ENCODE measurements at regions not wholly inside any gene's neighbourhood (a gene's known extent, or its start where the extent isn't known, plus 50 kb on each side); places are given as distances from the start of the nearest gene placed in this dataset.

DNA sequence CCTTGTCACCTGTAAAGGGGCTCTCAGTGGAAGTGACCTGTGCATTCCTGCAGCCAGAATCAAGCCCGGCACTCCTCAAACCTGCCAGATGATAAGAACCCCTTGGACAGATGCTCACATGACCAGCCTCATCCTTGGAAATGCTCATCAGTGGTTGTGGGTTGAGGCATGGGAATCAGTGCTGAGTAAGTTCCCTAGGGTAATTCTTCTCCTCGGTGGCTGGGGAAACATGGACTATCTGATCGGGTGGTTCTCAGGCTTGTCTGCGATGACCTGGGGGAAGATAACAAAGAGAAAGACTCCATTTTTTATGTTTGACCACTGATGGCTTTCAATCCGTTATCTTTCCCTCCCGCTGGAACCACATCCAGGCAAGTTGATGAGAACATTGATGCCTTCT lies 84.0 kb downstream of the SPP2 start:
- Mint-ChIP-seq H3K4me1 (peaks cover 32% of the 10 kb centered on the region), H3K9me3 (no peaks in the 10 kb centered on the region), H3K36me3 (no peaks in the 10 kb centered on the region), H3K4me3 (no peak overlapping the region), H3K27me3 (no peaks in the 10 kb centered on the region), H3K27ac (no peak overlapping the region)

DNA sequence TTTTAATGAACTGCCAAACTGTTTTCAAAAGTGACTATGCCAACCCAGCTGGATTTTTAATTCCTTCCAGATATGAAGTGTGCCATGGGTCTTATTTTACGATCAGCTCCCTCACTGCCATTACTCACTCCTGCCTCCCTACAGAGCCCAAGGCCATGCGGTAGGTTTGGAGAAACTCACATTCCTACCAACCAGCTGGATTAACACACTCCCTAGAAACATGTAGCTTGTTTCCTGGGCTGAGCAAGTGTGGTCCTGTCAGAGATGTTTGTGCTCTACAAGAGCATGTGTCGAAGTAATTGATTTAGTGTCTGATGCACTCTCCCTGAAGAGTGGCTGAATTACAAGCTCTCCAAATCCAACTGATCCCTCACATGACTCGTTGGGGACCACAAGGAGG lies 82.5 kb downstream of the SPP2 start:
- Mint-ChIP-seq H3K27ac (no peak overlapping the region), H3K9me3 (no peaks in the 10 kb centered on the region), H3K4me1 (peaks cover 32% of the 10 kb centered on the region), H3K4me3 (no peak overlapping the region), H3K27me3 (no peaks in the 10 kb centered on the region), H3K36me3 (no peaks in the 10 kb centered on the region)

DNA sequence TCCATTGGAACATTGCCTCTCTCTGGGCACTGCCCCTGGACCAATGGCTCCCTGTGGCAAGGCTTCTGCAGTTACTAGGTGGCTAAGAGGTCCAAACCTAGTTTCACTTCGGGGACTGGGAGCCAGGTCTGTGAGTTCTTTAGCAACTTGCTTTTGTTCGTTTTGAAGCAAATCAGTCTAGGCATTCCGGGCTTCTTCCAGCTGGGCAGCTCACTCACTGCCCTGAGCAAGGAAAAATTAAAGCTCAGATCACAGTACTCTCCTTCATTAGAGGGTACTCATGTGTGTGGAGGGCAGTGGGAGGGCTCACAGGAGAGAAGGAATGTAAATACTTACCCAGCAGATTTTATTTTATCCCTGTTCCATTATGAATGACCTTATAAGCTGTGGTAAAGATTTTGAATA lies 80.3 kb downstream of the SPP2 start:
- H3K36me3 Mint-ChIP-seq = no peaks in the 10 kb centered on the region
- H3K4me3 Mint-ChIP-seq = no peak overlapping the region
- peaks cover 9% of the 10 kb centered on the region for H3K4me1 Mint-ChIP-seq
- H3K27ac Mint-ChIP-seq = no peak overlapping the region
- H3K27me3 Mint-ChIP-seq = no peaks in the 10 kb centered on the region
- H3K9me3 Mint-ChIP-seq = no peaks in the 10 kb centered on the region

DNA sequence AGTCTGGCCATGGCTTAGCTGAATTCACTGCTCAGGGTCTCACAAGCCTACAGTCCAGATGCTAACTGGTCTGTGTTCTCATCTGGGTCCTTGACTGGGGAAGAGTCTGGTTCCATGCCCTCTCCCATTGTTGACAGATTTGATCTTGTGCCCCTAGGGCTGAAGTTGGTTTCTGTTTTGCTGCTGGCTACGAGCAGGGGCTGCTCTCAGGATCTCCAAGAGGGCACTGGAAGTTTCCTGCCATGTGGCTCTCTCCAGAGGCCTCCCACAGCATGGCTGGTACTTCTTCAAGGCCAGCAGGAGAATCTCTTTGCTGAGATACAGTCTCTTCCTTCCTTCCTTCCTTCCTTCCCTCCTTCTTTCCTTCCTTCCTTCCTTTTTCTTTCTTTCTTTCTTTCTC lies 78.1 kb downstream of the SPP2 start:
- Mint-ChIP-seq H3K4me1 (peaks cover 5% of the 10 kb centered on the region), H3K4me3 (no peak overlapping the region), H3K27ac (no peak overlapping the region), H3K27me3 (no peaks in the 10 kb centered on the region), H3K9me3 (no peaks in the 10 kb centered on the region), H3K36me3 (no peaks in the 10 kb centered on the region)

Measured in activated naive CD4-positive, alpha-beta T cell treated with anti-CD3 and anti-CD28 coated beads, Interleukin-2, amount 50 U/mL, for 24 hours (primary cell).